GM23338 (cell line): ENCODE measurements at regions not wholly inside any gene's neighbourhood (a gene's known extent, or its start where the extent isn't known, plus 50 kb on each side); places are given as distances from the start of the nearest gene placed in this dataset.

Experiments
- ATAC-seq: fragments of 200-7000 bp; cut with Tn5 transposase; 3 replicates; pipeline ENCODE4 v1.9.1; 2020
- DNase-seq: peaks from one replicate; pipeline ENCODE4 v3.0.0-alpha.2; 2015; ENCODE audit warnings: low spot score
- H2AFZ ChIP-seq: fragments of 200-600 bp; sonication (generic); 2 replicates; pipeline ENCODE4 v1.8.0; 2016; ENCODE audit warnings: antibody characterized with exemption, mild to moderate bottlenecking, moderate library complexity
- H3F3A ChIP-seq: fragments of 200-600 bp; sonication (generic); replicated peaks from 2 replicates; pipeline ENCODE4 v1.8.0; 2017; ENCODE audit warnings: antibody characterized with exemption, mixed run types, low read depth
- H3K27ac ChIP-seq: fragments of 200-600 bp; sonication (generic); 2 replicates; pipeline ENCODE4 v1.6.1; 2016; ENCODE audit warnings: low read depth
- H3K27me3 ChIP-seq: fragments of 200-600 bp; sonication (generic); 2 replicates; pipeline ENCODE4 v1.8.0; 2016; ENCODE audit warnings: mild to moderate bottlenecking, mixed run types, moderate library complexity; ENCODE audit not compliant: insufficient read depth
- H3K36me3 ChIP-seq: fragments of 200-600 bp; sonication (generic); 2 replicates; pipeline ENCODE4 v1.8.0; 2016; ENCODE audit warnings: mild to moderate bottlenecking; ENCODE audit not compliant: insufficient read depth
- H3K4me1 ChIP-seq: fragments of 200-600 bp; sonication (generic); 2 replicates; pipeline ENCODE4 v1.8.0; 2016; ENCODE audit warnings: mild to moderate bottlenecking, moderate library complexity; ENCODE audit not compliant: insufficient read depth
- H3K4me2 ChIP-seq: fragments of 200-600 bp; sonication (generic); 2 replicates; pipeline ENCODE4 v1.7.1; 2017; ENCODE audit warnings: mixed run types
- H3K4me3 ChIP-seq: fragments of 200-600 bp; sonication (generic); 2 replicates; pipeline ENCODE4 v1.6.1; 2016; ENCODE audit warnings: mixed run types
- H3K79me2 ChIP-seq: fragments of 200-600 bp; sonication (generic); replicated peaks from 2 replicates; pipeline ENCODE4 v1.8.0; 2017; ENCODE audit warnings: mild to moderate bottlenecking; ENCODE audit not compliant: insufficient read depth
- H3K9me2 ChIP-seq: fragments of 200-600 bp; sonication (generic); 2 replicates; pipeline ENCODE4 v1.8.0; 2017; ENCODE audit not compliant: insufficient read depth
- H4K20me1 ChIP-seq: fragments of 200-600 bp; sonication (generic); replicated peaks from 2 replicates; pipeline ENCODE4 v1.8.0; 2017; ENCODE audit warnings: mild to moderate bottlenecking; ENCODE audit not compliant: insufficient read depth
- H3K27ac Mint-ChIP-seq: 2 replicates; pipeline ENCODE4 v1.8.0; 2020; ENCODE audit warnings: inconsistent platforms, mild to moderate bottlenecking, moderate library complexity, mixed read lengths
- H3K27me3 Mint-ChIP-seq: 3 replicates; pipeline ENCODE4 v1.8.0; 2022; ENCODE audit warnings: low read depth, mild to moderate bottlenecking, moderate library complexity, mixed read lengths, inconsistent platforms; ENCODE audit not compliant: insufficient read depth, poor library complexity
- H3K36me3 Mint-ChIP-seq: 3 replicates; pipeline ENCODE4 v1.8.0; 2021; ENCODE audit warnings: low read depth, mild to moderate bottlenecking, inconsistent platforms, moderate library complexity, mixed read lengths
- H3K4me1 Mint-ChIP-seq: 3 replicates; pipeline ENCODE4 v1.8.0; 2020; ENCODE audit warnings: mild to moderate bottlenecking, inconsistent platforms, mixed read lengths
- H3K4me3 Mint-ChIP-seq: 3 replicates; pipeline ENCODE4 v1.8.0; 2021; ENCODE audit warnings: moderate library complexity, mild to moderate bottlenecking, inconsistent platforms, mixed read lengths
- H3K9me3 Mint-ChIP-seq: 3 replicates; pipeline ENCODE4 v1.8.0; 2020; ENCODE audit warnings: moderate library complexity, mild to moderate bottlenecking, inconsistent platforms, mixed read lengths
- CREB1 ChIP-seq: fragments of 250-450 bp; sonication (Bioruptor Pico); IDR thresholded peaks from 2 replicates; pipeline ENCODE4 v1.5.0; 2020; ENCODE audit warnings: low read depth, mild to moderate bottlenecking, moderate library complexity
- CTCF ChIP-seq, 2 experiments: fragments of 200-600 bp in 1 of 2; sonication (generic) in 1 of 2; conservative IDR thresholded peaks; 2 replicates each; pipeline versions ENCODE4 v1.5.1 to v1.6.1; 2016 to 2017; ENCODE audit warnings: antibody characterized with exemption in 2 of 2, low read depth in 2 of 2, mild to moderate bottlenecking in 2 of 2, moderate library complexity in 1 of 2
- ETS1 ChIP-seq: IDR thresholded peaks from 2 replicates; pipeline ENCODE4 v1.6.1; 2016; ENCODE audit warnings: antibody characterized with exemption
- EZH2 ChIP-seq: fragments of 200-600 bp; sonication (generic); IDR thresholded peaks from one replicate; pipeline ENCODE4 v1.8.0; 2017; ENCODE audit warnings: antibody characterized with exemption, mild to moderate bottlenecking, low read depth; ENCODE audit not compliant: unreplicated experiment
- EZH2phosphoT487 ChIP-seq: fragments of 200-600 bp; sonication (generic); IDR thresholded peaks from one replicate; pipeline ENCODE4 v1.8.1; 2018; ENCODE audit warnings: antibody characterized with exemption; ENCODE audit not compliant: unreplicated experiment
- JUNB ChIP-seq: IDR thresholded peaks from one replicate; pipeline ENCODE4 v1.6.1; 2016; ENCODE audit warnings: antibody characterized with exemption; ENCODE audit not compliant: unreplicated experiment
- NANOG ChIP-seq: IDR thresholded peaks from 2 replicates; pipeline ENCODE4 v1.6.1; 2016; ENCODE audit warnings: antibody characterized with exemption, borderline replicate concordance
- POLR2AphosphoS5 ChIP-seq: IDR thresholded peaks from 2 replicates; pipeline ENCODE4 v1.6.1; 2016; ENCODE audit warnings: antibody characterized with exemption, low read depth
- REST ChIP-seq: IDR thresholded peaks from one replicate; pipeline ENCODE4 v1.6.1; 2018; ENCODE audit warnings: antibody characterized with exemption; ENCODE audit not compliant: unreplicated experiment
- STAT1 ChIP-seq: IDR thresholded peaks from one replicate; pipeline ENCODE4 v1.6.1; 2016; ENCODE audit warnings: antibody characterized with exemption; ENCODE audit not compliant: unreplicated experiment
- ZNF114 ChIP-seq: fragments of 250-450 bp; sonication (Bioruptor Pico); IDR thresholded peaks from 2 replicates; pipeline ENCODE4 v1.5.0; 2020; ENCODE audit warnings: mild to moderate bottlenecking, moderate library complexity
- ZNF331 ChIP-seq: fragments of 250-450 bp; sonication (Bioruptor Pico); IDR thresholded peaks from 2 replicates; pipeline ENCODE4 v1.5.0; 2020; ENCODE audit warnings: low read depth, mild to moderate bottlenecking, moderate library complexity
- TF ChIP-seq, protein P1 (sequence below): fragments of 250-450 bp; sonication (Bioruptor Pico); IDR thresholded peaks from 2 replicates; pipeline ENCODE4 v1.5.0; 2020; ENCODE audit warnings: mild to moderate bottlenecking, moderate library complexity

DNA sequence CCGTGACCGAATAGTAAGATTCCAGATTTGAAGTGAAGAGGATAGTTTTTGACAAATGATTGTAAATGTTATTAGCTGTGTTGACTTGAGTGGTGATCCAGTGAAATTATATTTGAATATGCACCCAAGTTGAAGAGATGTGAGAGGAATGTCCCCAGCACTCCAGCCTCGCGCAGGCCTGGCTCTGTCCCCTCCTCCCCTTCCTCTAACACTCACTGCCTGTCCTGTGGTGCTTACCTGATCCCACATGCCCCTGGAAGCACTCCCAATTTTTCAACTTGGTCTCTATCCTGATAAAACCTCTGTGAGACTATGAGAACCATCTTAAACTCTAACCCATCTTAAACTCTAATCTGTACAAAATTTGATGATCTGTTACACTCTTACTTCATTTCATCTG is 154.7 kb upstream of the LRP1B start:
- no peaks in the 10 kb centered on the region for H3K9me2 ChIP-seq
- TF ChIP-seq CREB1 (no peak), ZNF114 (CRISPR knock-in tag) (no peak), JUNB (no peak), REST (no peak), ETS1 (no peak), EZH2 (no peak), NANOG (no peak), STAT1 (no peak), POLR2AphosphoS5 (no peak), EZH2phosphoT487 (no peak), ZNF331 (CRISPR knock-in tag) (no peak), CTCF (conservative IDR thresholded peaks at IDR 0.05; ENCODE audit: low read depth in 2 of 2) (no peak)
- TF ChIP-seq, protein P1, sequence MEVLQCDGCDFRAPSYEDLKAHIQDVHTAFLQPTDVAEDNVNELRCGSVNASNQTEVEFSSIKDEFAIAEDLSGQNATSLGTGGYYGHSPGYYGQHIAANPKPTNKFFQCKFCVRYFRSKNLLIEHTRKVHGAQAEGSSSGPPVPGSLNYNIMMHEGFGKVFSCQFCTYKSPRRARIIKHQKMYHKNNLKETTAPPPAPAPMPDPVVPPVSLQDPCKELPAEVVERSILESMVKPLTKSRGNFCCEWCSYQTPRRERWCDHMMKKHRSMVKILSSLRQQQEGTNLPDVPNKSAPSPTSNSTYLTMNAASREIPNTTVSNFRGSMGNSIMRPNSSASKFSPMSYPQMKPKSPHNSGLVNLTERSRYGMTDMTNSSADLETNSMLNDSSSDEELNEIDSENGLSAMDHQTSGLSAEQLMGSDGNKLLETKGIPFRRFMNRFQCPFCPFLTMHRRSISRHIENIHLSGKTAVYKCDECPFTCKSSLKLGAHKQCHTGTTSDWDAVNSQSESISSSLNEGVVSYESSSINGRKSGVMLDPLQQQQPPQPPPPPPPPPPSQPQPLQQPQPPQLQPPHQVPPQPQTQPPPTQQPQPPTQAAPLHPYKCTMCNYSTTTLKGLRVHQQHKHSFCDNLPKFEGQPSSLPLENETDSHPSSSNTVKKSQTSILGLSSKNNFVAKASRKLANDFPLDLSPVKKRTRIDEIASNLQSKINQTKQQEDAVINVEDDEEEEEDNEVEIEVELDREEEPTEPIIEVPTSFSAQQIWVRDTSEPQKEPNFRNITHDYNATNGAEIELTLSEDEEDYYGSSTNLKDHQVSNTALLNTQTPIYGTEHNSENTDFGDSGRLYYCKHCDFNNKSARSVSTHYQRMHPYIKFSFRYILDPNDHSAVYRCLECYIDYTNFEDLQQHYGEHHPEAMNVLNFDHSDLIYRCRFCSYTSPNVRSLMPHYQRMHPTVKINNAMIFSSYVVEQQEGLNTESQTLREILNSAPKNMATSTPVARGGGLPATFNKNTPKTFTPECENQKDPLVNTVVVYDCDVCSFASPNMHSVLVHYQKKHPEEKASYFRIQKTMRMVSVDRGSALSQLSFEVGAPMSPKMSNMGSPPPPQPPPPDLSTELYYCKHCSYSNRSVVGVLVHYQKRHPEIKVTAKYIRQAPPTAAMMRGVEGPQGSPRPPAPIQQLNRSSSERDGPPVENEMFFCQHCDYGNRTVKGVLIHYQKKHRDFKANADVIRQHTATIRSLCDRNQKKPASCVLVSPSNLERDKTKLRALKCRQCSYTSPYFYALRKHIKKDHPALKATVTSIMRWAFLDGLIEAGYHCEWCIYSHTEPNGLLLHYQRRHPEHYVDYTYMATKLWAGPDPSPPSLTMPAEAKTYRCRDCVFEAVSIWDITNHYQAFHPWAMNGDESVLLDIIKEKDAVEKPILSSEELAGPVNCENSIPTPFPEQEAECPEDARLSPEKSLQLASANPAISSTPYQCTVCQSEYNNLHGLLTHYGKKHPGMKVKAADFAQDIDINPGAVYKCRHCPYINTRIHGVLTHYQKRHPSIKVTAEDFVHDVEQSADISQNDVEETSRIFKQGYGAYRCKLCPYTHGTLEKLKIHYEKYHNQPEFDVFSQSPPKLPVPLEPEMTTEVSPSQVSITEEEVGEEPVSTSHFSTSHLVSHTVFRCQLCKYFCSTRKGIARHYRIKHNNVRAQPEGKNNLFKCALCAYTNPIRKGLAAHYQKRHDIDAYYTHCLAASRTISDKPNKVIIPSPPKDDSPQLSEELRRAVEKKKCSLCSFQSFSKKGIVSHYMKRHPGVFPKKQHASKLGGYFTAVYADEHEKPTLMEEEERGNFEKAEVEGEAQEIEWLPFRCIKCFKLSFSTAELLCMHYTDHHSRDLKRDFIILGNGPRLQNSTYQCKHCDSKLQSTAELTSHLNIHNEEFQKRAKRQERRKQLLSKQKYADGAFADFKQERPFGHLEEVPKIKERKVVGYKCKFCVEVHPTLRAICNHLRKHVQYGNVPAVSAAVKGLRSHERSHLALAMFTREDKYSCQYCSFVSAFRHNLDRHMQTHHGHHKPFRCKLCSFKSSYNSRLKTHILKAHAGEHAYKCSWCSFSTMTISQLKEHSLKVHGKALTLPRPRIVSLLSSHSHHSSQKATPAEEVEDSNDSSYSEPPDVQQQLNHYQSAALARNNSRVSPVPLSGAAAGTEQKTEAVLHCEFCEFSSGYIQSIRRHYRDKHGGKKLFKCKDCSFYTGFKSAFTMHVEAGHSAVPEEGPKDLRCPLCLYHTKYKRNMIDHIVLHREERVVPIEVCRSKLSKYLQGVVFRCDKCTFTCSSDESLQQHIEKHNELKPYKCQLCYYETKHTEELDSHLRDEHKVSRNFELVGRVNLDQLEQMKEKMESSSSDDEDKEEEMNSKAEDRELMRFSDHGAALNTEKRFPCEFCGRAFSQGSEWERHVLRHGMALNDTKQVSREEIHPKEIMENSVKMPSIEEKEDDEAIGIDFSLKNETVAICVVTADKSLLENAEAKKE = no peak
- Mint-ChIP-seq H3K36me3 (no peaks in the 10 kb centered on the region), H3K27me3 (no peaks in the 10 kb centered on the region), H3K4me1 (peaks cover 12% of the 10 kb centered on the region; the same call in 2 of the 3 replicates), H3K4me3 (no peak overlapping the region), H3K27ac (no peak overlapping the region), H3K9me3 (no peaks in the 10 kb centered on the region)
- peak overlapping the region; percentile 49; the same call in 1 of the 2 replicates for H2AFZ ChIP-seq
- 0 out of 2 replicates have a peak overlapping the region, but pooled peaks have one; percentile 4 for H3K4me2 ChIP-seq
- no peaks in the 10 kb centered on the region for H3F3A ChIP-seq
- DNase-seq = peak; percentile 29
- no peak overlapping the region for H3K27ac ChIP-seq
- peak; percentile 85 for ATAC-seq
- no peaks in the 10 kb centered on the region for H3K27me3 ChIP-seq
- no peak overlapping the region for H3K4me3 ChIP-seq
- no peaks in the 10 kb centered on the region for H3K36me3 ChIP-seq
- no peaks in the 10 kb centered on the region for H4K20me1 ChIP-seq
- no peaks in the 10 kb centered on the region; the same call in 1 of the 2 replicates for H3K4me1 ChIP-seq
- H3K79me2 ChIP-seq = no peaks in the 10 kb centered on the region
